SK-N-SH (cell line): ENCODE measurements at regions not wholly inside any gene's neighbourhood (a gene's known extent, or its start where the extent isn't known, plus 50 kb on each side); places are given as distances from the start of the nearest gene placed in this dataset.

ENCODE experiments used
- CTCF ChIP-seq: fragments of 200-600 bp; sonication (generic); IDR thresholded peaks from 2 replicates; pipeline ENCODE4 v1.6.1; 2017; ENCODE audit warnings: antibody characterized with exemption, mild to moderate bottlenecking, moderate library complexity
- FOXM1 ChIP-seq: IDR thresholded peaks from 2 replicates; pipeline ENCODE4 v1.4.0; 2012; ENCODE audit warnings: low read depth, mild to moderate bottlenecking
- POLR2AphosphoS5 ChIP-seq: IDR thresholded peaks from 2 replicates; pipeline ENCODE4 v1.6.1; 2012; ENCODE audit warnings: low read depth, low read length
- TF ChIP-seq, protein P1 (sequence below): fragments of 150-350 bp; IDR thresholded peaks from 2 replicates; pipeline ENCODE4 v1.6.1; 2017; ENCODE audit warnings: antibody characterized with exemption, low read length, low read depth, borderline replicate concordance

- TF ChIP-seq, protein P1, sequence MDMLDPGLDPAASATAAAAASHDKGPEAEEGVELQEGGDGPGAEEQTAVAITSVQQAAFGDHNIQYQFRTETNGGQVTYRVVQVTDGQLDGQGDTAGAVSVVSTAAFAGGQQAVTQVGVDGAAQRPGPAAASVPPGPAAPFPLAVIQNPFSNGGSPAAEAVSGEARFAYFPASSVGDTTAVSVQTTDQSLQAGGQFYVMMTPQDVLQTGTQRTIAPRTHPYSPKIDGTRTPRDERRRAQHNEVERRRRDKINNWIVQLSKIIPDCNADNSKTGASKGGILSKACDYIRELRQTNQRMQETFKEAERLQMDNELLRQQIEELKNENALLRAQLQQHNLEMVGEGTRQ, result no peak
- TF ChIP-seq CTCF (no peak), POLR2AphosphoS5 (no peak), FOXM1 (no peak)
Observed at GRCh38 chr1:170853302-170853701, 82.0 kb upstream of the MROH9 start.
